ENCODE measurements at regions not wholly inside any gene's neighbourhood (a gene's known extent, or its start where the extent isn't known, plus 50 kb on each side); places are given as distances from the start of the nearest gene placed in this dataset.

DNA sequence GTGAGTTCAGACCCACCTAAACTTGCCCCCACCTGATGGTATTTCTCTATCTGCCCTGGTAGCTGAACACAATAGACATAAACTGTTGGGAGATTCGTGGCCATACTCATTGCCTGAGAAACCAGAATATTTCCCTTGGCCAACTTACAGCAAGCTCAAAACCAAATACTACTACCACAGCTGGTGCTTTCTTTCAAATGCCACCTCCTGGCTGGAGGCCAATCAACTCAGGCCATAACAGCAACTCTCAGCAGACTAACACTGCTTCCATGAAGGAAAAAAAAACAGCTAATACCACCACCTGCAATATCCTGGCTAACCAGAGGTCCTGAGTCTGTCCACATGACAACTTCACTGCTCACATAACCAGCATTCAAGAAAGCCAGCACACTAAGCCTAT lies 373.1 kb downstream of the CMPK2 start:
- DNase-seq, result no peak

DNA sequence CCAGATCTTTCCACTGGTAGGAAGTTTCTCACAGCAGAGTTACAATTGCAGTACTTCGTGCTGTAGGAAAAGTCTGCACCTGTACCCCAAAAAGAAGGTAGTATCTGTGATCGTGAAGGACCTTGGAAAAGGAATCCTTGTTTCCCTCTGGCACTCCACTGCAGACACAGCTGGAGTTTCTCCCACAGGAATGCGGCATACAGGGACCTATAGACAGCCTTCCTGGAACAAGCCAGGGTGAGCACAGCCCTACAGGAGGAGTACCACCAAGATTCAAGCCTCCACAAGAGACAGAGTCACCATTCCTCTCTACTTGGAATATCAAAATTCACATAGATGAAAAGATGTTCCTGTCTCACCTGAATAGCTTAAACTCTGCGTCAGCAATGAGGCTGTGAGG lies 372.4 kb downstream of the CMPK2 start:
- DNase-seq, result no peak

DNA sequence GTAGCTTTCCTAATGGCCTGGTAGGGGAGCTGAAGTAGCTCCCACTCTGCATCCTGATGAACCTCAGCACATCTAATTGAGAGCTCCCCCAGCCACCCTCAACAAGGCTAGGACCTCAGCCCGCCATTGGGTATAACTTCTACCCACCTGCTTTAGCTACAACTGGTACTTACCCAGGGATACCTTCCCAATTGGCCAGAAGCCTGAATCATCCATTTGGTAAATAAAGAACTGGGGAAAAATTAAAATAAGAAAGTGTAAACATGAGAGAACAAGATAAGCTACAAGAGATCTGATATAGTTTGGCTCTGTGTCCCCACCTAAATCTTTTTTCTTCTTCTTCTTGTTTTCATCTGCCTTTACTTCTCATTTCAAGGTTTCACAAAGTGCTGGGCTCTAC lies 372.0 kb downstream of the CMPK2 start:
- DNase-seq, result no peak

DNA sequence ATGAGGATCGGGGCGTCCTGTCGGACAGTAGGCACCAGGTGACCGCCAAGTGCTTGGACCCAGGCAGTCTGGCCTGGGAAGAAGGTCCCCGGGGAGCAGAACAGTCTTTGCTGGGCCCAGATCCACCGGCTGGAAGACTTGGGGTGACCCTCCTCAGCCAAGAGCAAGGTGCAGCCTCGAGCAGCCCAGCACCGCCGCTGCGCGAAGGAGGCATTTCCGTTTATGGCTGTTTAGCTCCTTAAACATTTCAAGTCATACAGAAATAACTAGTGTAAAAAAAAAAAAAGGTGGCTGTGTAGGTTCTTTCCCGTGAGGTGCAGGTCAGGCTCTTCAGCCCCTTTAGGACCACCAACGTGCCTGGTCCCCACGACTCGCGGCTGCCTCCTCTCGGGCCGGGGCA lies 370.2 kb downstream of the CMPK2 start:
- DNase-seq, result no peak

DNA sequence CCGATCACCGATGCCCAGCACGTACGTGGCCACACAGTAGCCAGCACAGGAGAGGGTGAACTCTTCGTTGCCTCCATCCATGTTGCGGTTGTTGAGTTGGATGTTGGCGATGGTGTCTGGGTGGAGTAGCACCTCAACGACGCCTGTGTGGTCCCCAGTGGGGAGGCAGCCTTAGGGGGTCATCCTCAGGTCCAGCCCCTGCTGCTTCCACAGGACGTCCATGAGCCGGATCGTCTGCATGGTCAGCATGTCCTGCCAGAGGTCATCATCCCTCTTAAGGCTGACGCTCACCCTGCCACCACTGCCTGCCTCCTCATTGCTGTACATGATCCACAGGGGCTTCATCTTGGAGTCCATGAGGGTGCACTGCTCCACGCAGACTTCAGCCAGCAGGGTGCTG lies 369.3 kb downstream of the CMPK2 start:
- no peak for DNase-seq

DNA sequence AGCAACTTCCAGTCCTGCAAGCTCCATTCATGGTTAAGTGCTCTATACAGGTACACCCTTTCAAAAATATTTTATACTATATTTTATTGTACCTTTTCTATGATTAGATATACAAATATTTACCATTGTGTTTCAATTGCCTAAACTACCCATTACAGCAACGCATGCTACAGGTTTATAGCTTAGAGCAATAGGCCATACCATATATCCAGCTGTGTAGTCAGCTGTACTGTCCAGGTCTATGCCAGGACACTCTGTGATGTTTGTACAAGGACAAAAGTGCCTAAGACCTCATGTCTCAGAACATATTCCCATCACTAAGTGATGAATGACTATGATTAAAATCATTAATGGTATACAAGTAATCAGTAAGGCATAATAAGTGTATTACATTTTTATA lies 368.7 kb downstream of the CMPK2 start:
- no peak for DNase-seq

DNA sequence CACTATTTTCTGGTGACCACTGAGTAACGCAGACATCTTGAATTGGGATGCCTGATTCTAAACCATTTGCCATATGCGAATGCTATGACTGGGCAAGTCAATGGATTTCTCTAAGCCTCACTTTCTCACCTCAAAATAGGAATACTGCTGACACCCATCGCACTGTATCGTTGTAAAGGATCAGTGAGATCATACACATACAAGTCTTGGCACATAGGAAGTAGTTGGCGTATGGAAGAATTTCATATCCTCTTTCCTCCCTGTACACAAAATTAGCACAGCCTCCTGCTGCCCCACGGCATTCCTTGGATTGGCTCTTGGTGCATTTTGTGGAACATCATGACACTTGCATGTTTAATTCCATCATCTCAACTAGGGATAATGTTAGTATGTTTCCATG lies 366.9 kb downstream of the CMPK2 start:
- DNase-seq, result no peak

DNA sequence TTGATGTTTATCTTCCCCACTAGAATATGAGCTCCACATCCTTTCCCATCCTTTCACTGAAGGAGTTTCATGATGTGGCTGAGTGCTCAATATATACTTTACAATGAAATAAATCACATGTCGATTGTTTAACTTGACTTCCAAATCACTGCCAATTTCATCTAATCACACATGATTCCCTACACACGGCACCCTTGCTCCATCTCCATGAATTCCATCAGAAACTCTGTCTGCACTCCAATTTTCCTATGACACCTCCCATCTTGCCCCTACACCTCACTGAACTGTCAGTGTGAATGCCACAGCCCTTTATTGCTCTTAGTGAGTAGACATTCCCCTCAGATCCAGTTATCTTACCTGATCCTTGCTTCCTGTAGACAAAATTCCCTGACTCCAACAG lies 366.0 kb downstream of the CMPK2 start:
- no peak for DNase-seq

DNA sequence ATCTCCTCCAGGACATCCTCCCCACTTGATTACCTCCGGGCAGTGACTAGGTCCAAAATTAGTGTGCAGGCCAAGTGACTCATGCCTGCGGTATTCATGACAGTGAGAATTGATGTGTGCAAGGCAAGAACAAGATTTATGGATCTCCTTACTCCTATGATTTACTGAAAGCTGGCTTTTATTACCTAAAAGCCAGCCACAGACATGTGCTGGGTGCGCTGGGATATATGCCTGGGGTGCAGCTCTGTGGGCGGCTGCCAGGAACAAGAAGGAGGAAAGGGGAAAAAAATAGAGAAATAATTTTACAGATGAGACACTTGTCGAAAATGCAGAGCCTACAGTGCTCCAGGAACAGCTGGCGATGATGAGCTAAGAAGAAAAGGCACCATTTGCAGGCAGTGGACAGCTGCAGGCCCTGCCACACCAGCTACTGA lies 359.3 kb downstream of the CMPK2 start:
- DNase-seq, result no peak

DNA sequence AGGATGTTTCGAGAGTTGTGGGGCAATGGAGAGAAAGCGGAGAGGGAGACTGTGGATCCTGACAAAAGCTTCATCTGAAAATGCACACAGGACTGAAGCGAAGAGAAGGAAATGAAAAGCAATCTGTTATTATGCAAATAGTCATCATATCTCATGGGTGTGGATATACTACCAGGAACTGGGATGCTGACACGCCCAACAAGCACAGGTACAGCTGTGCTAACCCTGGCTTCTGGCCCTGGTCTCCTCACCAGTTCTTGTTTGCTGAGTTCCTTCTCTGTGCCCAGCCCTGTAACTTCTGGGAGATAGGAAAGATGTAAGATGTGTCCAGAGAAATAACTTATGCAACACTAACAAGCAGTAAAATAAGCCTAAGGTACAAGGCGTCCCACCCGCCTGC lies 358.8 kb downstream of the CMPK2 start:
- DNase-seq, result no peak

DNA sequence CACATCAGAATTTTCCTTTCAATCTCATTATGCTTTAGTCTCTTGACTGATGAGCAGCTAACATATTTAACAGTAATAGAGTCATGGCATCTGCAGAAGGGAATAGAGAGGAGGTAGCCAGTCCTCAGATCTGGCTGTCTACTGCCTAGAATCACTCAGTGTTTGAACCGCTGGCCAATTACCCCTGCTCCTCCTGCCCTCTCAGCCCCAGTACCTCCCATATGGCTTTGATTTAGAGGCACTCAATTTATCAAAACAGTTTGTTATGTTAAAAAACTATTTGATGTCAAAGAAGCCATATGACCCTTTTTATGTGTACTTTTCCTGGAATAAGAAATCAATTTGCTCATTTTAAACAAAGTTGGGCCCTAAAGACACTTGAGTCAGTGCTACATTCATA lies 355.2 kb downstream of the CMPK2 start:
- DNase-seq, result no peak

DNA sequence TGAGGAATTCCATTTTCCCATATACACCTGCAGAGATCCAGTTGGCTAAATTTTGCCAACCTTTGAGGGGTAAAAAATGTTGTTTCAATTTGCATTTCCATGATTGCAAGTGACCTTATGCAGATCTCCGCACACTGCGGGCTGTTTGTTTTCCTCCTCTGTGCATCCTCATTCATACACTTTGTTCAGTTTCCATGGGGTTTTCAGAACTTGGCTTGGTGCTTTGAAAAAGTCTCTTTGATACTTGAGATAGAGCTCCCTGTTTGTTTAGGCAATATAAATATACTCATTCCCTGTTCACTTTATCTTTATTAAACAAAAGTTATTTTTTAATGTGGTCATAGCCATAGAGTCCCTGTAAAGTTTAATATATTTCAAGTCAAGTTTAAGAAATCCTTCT lies 353.1 kb downstream of the CMPK2 start:
- DNase-seq, result no peak

DNA sequence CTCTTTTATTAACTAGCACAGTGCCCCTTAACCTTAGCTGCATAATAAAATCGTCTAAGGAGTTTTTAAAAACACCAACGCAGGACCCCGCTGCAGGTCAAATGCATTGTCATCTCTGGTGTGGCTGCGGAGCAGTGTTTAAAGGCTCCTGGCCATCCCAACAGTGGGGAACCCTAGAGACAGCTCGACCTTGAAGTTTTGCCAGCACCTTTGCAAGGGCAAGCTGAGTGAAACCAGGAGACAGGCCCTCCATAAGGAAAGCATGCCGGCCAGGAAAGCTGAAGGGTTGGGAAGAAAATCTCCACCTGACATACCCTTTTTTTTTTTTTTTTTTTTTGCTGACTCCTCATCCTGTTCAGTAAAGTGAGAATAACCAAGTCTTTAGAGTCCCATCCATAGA lies 349.0 kb downstream of the CMPK2 start:
- DNase-seq, result no peak

DNA sequence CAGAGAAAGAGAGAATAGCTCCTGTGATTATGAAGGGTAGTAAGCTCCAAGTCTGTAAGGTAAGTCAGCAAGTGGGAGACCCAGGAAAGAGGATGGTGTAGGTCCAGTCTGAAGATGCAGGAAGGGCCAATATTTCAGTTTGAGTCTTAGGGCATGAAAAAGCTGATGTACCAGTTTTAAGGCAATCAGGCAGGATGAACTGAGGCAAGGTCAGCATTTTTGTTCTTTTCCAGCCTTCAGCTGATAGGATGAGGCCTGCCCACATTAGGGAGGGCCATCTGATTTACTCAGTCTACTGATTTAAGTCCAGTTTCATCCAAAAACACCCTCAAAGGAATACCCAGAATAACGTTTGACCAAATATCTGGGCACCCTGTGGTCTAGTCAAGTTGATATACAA lies 347.3 kb downstream of the CMPK2 start:
- DNase-seq, result no peak

DNA sequence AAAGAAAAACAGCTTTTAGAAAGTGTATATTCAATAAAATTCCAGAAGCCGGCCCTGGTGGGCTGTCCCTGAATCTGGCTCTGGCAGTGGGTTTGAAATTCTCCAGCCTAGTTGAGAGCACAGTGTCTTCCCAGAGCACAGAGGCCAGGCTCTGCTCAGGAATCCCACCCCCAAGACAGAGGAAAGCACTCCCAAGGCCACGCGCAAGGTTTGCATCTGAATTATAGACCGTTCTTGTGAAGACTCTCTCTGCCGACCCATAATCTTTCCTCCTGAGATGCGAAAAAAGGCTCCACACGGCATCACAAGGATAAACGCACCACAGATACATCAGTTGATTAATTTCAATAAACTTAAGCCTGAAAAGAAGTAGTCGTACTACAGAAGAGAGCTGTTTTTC lies 342.2 kb downstream of the CMPK2 start:
- no peak for DNase-seq

DNA sequence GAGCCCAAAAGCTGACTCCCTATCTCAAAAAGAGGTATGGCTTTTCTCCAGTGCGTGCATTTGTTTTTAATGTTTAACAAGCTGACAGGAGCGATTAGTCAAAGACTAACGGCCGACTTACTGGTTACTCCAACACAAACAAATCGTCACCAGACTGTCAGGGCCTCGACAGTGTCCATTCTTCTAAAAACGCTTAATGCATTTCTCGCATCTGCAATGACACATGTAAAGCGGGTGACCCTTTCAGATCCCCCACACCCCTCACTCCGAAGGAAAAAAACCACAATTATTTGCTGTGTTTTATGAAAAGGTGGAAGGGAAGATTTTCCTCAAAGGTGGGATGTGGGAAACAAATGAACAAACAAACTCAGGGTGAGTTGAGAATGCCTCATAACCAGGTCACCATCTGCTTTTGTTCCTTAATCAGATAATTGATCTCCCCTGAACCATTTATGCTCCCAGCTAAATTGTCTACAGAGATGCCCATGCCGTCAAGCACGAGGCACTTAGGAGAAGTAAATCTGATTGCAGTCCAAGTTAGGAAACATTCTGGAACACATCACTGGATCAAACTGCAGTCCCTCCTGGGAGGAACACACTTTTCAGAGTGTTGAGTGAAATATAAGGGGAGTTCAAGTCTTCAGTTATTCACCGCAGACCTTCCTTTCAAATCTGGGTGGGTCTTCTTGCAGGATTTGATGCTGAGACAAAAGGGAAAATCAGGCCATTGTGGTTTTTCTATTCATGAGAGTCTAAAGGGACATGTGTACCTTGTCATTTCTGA lies 340.8 kb downstream of the CMPK2 start:
- no peak for DNase-seq

DNA sequence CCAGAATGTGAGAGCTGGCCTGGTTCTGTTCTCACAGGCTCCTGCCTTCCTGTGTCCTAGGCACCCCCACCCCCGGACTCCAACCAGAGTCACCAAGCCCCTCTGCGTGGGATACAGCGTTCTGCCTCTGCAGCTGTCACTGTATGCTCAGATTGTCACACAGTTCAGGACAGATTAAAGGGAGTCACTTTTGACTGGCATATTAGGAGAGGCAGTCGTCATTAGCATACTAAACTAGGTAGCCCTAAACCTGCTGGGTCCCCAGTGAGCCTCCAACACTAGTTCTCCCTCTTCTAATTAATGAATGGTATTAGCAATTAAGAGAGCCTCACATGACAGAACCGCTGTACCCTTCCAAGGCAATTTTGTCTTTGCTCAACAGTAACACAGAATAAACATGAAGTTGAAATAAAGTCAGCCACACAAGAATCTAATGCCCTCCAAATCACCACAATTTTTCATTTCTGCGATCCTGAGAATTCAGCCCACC lies 340.2 kb downstream of the CMPK2 start:
- no peak for DNase-seq

DNA sequence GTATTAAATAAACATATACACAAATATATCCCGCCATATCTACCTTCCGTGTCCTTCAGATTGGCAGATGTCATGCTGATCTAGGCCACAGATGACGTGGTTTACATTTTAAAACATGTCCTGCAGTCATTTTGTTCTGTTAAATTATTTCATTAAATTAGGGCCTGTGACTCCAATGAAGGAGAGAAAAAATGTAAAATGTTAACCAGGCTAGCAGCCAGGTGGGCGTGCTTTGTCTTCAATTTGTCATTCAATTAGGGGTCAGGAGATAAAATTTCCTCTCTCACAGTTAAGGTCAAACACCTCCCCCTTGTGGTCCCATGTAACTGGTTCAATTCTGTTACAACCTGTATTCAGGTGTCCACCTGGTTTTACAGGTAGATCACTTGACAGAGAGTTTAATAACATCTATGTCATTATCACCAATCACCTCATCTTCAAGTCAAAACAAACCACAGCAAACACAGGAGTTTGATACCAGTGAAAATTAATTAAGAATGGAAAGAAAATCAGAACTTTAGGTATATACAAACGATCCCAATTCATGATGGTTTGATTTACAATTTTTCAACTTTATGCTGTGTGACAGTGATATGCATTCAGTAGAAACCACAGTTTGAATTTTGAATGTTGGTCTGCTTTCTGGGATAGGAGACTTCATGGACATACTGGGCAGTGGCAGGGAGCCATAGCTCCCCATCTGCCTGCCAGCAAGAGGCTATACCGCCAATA lies 339.4 kb downstream of the CMPK2 start:
- peak; percentile 60 for DNase-seq

DNA sequence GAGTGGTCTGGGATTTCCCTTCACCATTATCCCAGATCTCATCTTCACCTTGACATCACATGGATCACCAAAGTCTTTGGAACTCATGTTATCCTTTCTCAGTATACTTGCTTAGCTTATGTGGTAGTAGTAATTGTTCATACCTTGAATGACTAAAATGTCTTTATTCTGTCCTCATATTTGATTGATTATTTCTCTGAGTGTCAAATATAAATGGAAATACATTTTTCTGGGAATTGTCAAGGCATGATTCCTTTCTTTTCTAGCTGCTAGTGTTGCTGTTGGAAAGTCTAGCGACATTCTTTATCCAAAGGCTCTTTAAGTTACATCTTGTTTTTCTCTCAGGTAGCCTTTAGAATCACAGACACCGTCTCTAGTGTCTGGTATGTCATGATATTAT lies 334.4 kb downstream of the CMPK2 start:
- no peak for DNase-seq

DNA sequence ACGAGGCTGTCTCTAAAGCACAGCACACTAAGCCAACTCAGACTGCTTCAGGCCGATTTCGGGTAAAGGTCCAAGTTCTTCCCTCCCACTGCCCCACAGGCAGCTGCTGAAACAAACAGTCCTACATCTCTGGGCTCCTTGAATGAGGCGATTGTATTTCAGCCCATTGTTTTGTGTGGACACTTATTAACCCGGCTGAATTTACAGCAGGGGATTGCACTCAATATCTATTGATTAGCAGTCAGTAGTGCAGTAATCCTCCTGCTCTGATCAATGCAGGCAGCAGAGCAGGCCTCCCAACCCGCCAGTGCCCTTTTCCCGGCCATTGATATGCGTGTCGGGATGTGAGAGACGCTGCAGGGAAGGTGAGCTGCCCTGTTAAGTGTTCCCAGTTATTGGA lies 330.1 kb downstream of the CMPK2 start:
- no peak for DNase-seq

DNA sequence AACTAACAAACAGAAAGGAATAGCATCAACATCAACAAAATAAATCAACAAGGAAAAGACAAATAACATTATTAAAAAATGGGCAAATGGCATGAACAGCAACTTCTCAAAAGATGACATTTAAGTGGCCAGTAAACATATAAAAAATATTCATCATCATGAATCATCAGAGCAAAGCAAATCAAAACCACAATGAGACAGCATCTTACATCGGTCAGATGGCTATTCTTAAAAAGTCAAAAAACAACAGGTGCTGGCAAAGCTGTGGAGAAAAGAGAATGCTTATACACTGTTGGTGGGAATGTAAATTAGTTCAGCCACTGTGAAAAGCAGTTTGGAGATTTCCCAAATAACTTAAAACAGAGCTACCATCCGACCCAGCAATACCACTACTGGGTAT lies 327.1 kb downstream of the CMPK2 start:
- DNase-seq, result no peak

DNA sequence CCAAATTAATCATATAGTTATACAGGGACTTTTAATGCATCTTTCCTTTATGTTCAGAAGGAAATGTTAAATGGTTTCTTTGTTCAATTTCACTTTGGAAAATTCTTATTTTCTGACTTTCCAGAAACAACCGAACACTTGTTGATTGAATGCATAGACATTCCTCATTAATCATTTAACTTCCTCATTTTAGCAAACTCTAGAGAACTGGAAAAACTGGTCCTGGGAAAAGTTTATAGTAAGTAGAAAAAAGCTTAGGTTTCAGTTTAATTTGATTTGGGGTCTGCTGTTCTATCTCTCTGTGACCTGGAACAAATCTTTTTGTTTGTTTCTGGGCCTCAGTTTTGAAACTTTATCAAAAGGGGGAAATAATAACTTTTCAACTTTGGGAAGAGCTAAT lies 320.4 kb downstream of the CMPK2 start:
- DNase-seq, result no peak

DNA sequence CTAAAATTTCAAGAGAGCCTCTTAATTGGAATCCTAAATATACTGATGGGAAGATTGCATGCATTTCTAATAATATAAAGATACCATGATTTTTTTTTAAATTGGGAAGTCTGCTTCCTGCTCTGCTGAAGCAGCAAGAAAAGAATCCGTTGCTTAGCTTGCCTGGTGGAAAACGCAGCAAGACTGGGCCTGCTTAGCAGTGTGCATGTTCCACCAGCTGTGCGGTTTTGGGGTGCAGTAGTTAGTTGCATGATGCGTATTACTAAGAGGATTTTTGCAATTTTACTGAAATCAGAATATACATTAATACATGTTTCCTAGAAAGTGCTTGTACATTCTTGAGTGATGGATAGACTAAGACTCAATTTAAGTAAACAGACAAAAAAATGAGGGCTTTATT lies 319.9 kb downstream of the CMPK2 start:
- no peak for DNase-seq

DNA sequence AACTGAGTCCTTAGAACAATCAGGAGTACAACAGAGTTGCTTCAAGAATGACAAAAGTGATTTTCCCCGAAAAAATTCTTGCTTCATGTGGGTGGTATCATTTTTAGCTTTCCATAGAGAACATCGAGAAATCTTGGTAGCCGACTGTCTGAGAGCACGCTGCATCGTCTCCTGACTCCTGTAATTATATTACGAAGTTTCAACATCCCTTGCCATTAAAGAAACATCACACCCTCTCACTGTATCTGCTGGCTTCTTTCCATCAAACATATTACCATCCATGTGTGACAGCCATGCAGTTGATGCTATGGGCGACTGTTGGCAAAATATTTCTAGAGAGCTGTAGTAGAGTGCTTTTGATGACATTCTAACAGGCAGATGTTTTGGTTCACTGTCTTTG lies 311.2 kb downstream of the CMPK2 start:
- peak; percentile 27 for DNase-seq

DNA sequence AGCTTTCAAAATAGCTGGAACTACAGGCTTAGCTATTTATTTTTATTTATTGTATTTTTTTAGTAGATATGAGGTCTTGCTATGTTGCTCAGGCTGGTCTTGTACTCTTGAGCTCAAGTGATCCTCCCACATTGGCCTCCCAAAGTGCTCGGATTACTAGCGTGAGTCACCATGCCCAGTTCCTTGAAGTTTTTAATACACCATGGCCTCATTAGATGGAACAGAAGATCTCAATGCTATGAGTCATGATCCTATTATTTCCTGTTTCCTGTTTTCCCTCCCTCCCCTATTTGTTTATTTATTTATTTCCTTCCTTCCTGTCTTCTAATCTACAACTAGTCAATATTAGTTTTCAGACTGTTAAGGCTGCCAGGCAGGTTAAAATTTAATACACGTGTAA lies 309.0 kb downstream of the CMPK2 start:
- no peak for DNase-seq
